Trophoblast cell (in vitro differentiated cells and primary cell): ENCODE measurements at regions not wholly inside any gene's neighbourhood (a gene's known extent, or its start where the extent isn't known, plus 50 kb on each side); places are given as distances from the start of the nearest gene placed in this dataset.
A peak's percentile ranks its signal among the peaks of the same experiment; 100 is the strongest.

Experiments used
- DNase-seq, 2 donors: peaks; one replicate each; pipeline ENCODE4 v3.0.0-alpha.2; 2016
- H2AFZ ChIP-seq: 2 replicates; pipeline ENCODE4 v1.6.1; 2013; ENCODE audit warnings: low read length, moderate library complexity, mild to moderate bottlenecking; ENCODE audit not compliant: insufficient read depth, poor library complexity
- H2AK5ac ChIP-seq: 2 replicates; pipeline ENCODE4 v1.6.1; 2013; ENCODE audit warnings: mild to moderate bottlenecking, low read length
- H2BK120ac ChIP-seq: 2 replicates; pipeline ENCODE4 v1.6.1; 2013; ENCODE audit warnings: low read length, mild to moderate bottlenecking, moderate library complexity; ENCODE audit not compliant: insufficient read depth, poor library complexity
- H2BK12ac ChIP-seq: 2 replicates; pipeline ENCODE4 v1.6.1; 2013; ENCODE audit warnings: mild to moderate bottlenecking, low read length, moderate library complexity
- H2BK5ac ChIP-seq: 2 replicates; pipeline ENCODE4 v1.6.1; 2013; ENCODE audit warnings: low read length, low read depth, moderate library complexity, mild to moderate bottlenecking; ENCODE audit not compliant: poor library complexity
- H3K14ac ChIP-seq: 2 replicates; pipeline ENCODE4 v1.6.1; 2013; ENCODE audit warnings: mild to moderate bottlenecking, low read length
- H3K18ac ChIP-seq: 2 replicates; pipeline ENCODE4 v1.6.1; 2013; ENCODE audit warnings: mild to moderate bottlenecking, low read length
- H3K23ac ChIP-seq: 2 replicates; pipeline ENCODE4 v1.6.1; 2013; ENCODE audit warnings: low read length
- H3K27ac ChIP-seq: 2 replicates; pipeline ENCODE4 v1.5.1; 2013; ENCODE audit warnings: low read depth, mild to moderate bottlenecking, inconsistent platforms, low read length, moderate library complexity
- H3K27me3 ChIP-seq: 2 replicates; pipeline ENCODE4 v1.6.1; 2013; ENCODE audit warnings: inconsistent platforms, mild to moderate bottlenecking, low read length, moderate library complexity; ENCODE audit not compliant: insufficient read depth
- H3K36me3 ChIP-seq, 2 experiments: 1 replicate in 1 of 2; 2 replicates in 1 of 2; pipeline ENCODE4 v1.6.1; 2013; ENCODE audit warnings: low read length in 2 of 2, mild to moderate bottlenecking in 2 of 2, moderate library complexity in 1 of 2; ENCODE audit not compliant: insufficient read depth in 2 of 2, control insufficient read depth in 1 of 2
- H3K4ac ChIP-seq: 2 replicates; pipeline ENCODE4 v1.6.1; 2013; ENCODE audit warnings: low read depth, mild to moderate bottlenecking, low read length, moderate library complexity
- H3K4me1 ChIP-seq, 2 experiments: 1 replicate in 1 of 2; 2 replicates in 1 of 2; pipeline ENCODE4 v1.6.1; 2013; ENCODE audit warnings: low read length in 2 of 2, mild to moderate bottlenecking in 2 of 2, moderate library complexity in 1 of 2; ENCODE audit not compliant: insufficient read depth in 2 of 2, control insufficient read depth in 1 of 2
- H3K4me2 ChIP-seq: 2 replicates; pipeline ENCODE4 v1.6.1; 2013; ENCODE audit warnings: inconsistent platforms, mild to moderate bottlenecking, low read length, moderate library complexity
- H3K4me3 ChIP-seq: 2 replicates; pipeline ENCODE4 v1.5.1; 2013; ENCODE audit warnings: mild to moderate bottlenecking, low read depth, low read length, inconsistent platforms
- H3K79me1 ChIP-seq: one replicate; pipeline ENCODE4 v1.6.1; 2013; ENCODE audit warnings: low read length
- H3K79me2 ChIP-seq: 2 replicates; pipeline ENCODE4 v1.6.1; 2013; ENCODE audit warnings: low read length, mild to moderate bottlenecking; ENCODE audit not compliant: control insufficient read depth, insufficient read depth, poor library complexity
- H3K9ac ChIP-seq: 2 replicates; pipeline ENCODE4 v1.6.1; 2013; ENCODE audit warnings: mild to moderate bottlenecking, low read length
- H3K9me3 ChIP-seq: 2 replicates; pipeline ENCODE4 v1.6.1; 2013; ENCODE audit warnings: low read depth, mild to moderate bottlenecking, control low read depth, inconsistent platforms, low read length; ENCODE audit not compliant: insufficient read depth
- H4K12ac ChIP-seq: 2 replicates; pipeline ENCODE4 v1.6.1; 2013; ENCODE audit warnings: low read depth, mild to moderate bottlenecking, low read length, moderate library complexity
- H4K8ac ChIP-seq: 2 replicates; pipeline ENCODE4 v1.6.1; 2013; ENCODE audit warnings: low read depth, mild to moderate bottlenecking, low read length, moderate library complexity
- H4K91ac ChIP-seq: one replicate; pipeline ENCODE4 v1.6.1; 2013; ENCODE audit warnings: low read depth, mild to moderate bottlenecking, low read length, moderate library complexity
- WGBS: extraction: QIAGEN DNeasy Blood & Tissue Kit; methylation state at CpG from one replicate; pipeline ENCODE4 v1.1.7; 2013; ENCODE audit warnings: missing lambda C conversion rate; ENCODE audit not compliant: insufficient read length, insufficient coverage; ENCODE audit errors: extremely low coverage; 5-methylcytosine and 5-hydroxymethylcytosine counted together

DNA sequence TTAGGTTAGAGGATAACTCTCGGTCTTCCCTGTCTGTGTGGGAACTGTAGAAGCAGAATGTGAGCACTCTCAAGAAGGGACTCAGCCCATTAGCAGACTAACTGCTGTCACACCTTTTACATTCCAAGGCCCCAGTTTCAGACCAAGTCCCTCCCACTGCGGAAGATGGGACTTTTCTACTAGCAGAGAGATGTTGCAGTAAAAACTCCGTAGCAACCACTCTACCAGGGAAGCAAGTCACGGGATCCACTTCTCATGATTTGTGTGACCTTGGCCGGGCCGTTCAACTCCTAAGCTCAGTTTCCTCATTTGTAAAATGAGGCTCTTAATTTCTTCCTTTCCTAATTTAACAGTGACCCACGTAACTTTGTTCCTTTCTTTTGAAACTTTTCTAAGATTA, 77.1 kb upstream of the SLC4A11 start:
- WGBS, result no CpG with 5 or more reads among the region's 7 CpGs

DNA sequence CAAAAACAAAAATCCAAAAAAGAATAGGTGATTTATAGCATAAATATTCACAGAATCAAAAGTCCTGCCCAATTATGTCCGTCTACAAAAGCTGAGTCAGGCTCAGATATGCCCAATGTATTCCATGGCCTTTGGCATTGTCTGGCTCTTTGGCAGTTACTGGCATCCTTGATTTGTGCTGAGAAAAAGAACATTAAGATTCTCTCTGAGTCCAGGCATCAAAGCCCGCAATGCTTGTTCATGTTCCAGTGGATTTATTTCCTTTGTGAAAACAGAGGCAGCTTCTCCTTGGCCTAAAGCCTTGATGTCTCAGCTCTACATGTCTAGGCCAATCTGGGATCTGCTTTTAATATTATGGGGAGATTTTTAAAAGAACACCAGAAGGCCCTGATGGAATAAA, 76.1 kb upstream of the SLC4A11 start:
- no peak overlapping the region for H3K27ac ChIP-seq
- H4K12ac ChIP-seq, result no peak overlapping the region
- no peaks in the 10 kb centered on the region for H3K9me3 ChIP-seq
- H2BK120ac ChIP-seq, result no peak overlapping the region
- H2AK5ac ChIP-seq, result no peak overlapping the region
- no peak overlapping the region for H2BK5ac ChIP-seq
- no CpG with 5 or more reads among the region's 2 CpGs for WGBS
- H3K4me2 ChIP-seq, result no peak overlapping the region
- no peak overlapping the region for H2BK12ac ChIP-seq
- H3K4me3 ChIP-seq, result no peak overlapping the region
- H4K91ac ChIP-seq, result no peak overlapping the region
- no peak overlapping the region for H2AFZ ChIP-seq
- H3K4me1 ChIP-seq, result peaks cover 0 to 3% of the 10 kb centered on the region in 2 experiments
- H3K18ac ChIP-seq, result no peak overlapping the region
- H3K79me1 ChIP-seq, result peaks cover 1% of the 10 kb centered on the region
- H3K14ac ChIP-seq, result no peak overlapping the region
- H3K4ac ChIP-seq, result no peak overlapping the region
- H3K79me2 ChIP-seq, result no peaks in the 10 kb centered on the region
- no peaks in the 10 kb centered on the region for H3K27me3 ChIP-seq
- H3K36me3 ChIP-seq, result peaks cover 2 to 8% of the 10 kb centered on the region in 2 experiments
- H3K9ac ChIP-seq, result no peak overlapping the region
- no peak for DNase-seq
- H3K23ac ChIP-seq, result no peak overlapping the region
- no peak overlapping the region for H4K8ac ChIP-seq

More for the DNA sequence above, 77.1 kb upstream of the SLC4A11 start:
- H3K4me1 ChIP-seq, result peaks cover 0 to 3% of the 10 kb centered on the region in 2 experiments
- peaks cover 2 to 9% of the 10 kb centered on the region in 2 experiments for H3K36me3 ChIP-seq
- no peak overlapping the region for H2BK120ac ChIP-seq
- no peak overlapping the region for H3K14ac ChIP-seq
- peaks cover 1% of the 10 kb centered on the region for H3K79me1 ChIP-seq
- no peaks in the 10 kb centered on the region for H3K79me2 ChIP-seq
- H2AK5ac ChIP-seq, result no peak overlapping the region
- H4K8ac ChIP-seq, result no peak overlapping the region
- no peak overlapping the region for H3K23ac ChIP-seq
- no peaks in the 10 kb centered on the region for H3K9me3 ChIP-seq
- no peak overlapping the region for H2AFZ ChIP-seq
- H3K4me3 ChIP-seq, result no peak overlapping the region
- no peak overlapping the region for H2BK5ac ChIP-seq
- no peak overlapping the region for H4K12ac ChIP-seq
- H3K27ac ChIP-seq, result no peak overlapping the region
- H3K9ac ChIP-seq, result no peak overlapping the region
- no peak overlapping the region for H3K4ac ChIP-seq
- no peak overlapping the region for H3K18ac ChIP-seq
- no peak overlapping the region for H2BK12ac ChIP-seq
- H3K4me2 ChIP-seq, result no peak overlapping the region
- peak in 1 of 2 donors; percentile 61 for DNase-seq
- H3K27me3 ChIP-seq, result no peaks in the 10 kb centered on the region
- H4K91ac ChIP-seq, result no peak overlapping the region

DNA sequence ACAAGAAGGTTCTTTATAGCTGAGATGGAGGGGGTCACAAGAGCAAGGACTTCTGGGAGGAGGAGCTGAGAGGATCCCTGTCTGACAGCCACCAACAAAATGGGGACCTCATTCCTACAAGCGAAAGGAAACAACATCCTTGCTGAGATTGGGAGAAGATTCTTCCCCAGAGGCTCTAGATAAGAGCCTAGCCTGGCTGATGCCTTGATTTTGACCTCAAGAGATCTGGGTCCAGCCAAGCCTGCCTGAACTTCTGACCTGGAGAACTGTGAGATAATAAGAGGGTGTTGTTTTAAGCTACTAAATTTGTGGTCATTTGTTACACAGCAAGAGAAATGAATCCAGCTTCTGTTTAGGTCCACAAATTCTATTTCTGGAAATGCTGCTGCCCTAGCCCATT, 75.4 kb upstream of the SLC4A11 start:
- DNase-seq, result no peak
- Histone ChIP-seq H2BK5ac (no peak overlapping the region), H3K4me1 (peaks cover 0 to 3% of the 10 kb centered on the region in 2 experiments), H3K27ac (no peak overlapping the region), H4K91ac (no peak overlapping the region), H3K9ac (no peak overlapping the region), H2AFZ (no peak overlapping the region), H3K9me3 (no peaks in the 10 kb centered on the region), H3K4me2 (no peak overlapping the region), H3K79me2 (no peaks in the 10 kb centered on the region), H3K14ac (no peak overlapping the region), H2AK5ac (no peak overlapping the region), H2BK120ac (no peak overlapping the region), H3K4ac (no peak overlapping the region), H3K23ac (no peak overlapping the region), H3K4me3 (no peak overlapping the region), H3K18ac (no peak overlapping the region), H2BK12ac (no peak overlapping the region), H4K8ac (no peak overlapping the region), H3K27me3 (no peaks in the 10 kb centered on the region), H3K36me3 (peaks cover 2 to 8% of the 10 kb centered on the region in 2 experiments), H3K79me1 (peaks cover 1% of the 10 kb centered on the region), H4K12ac (no peak overlapping the region)
- no CpG with 5 or more reads among the region's 1 CpG for WGBS

DNA sequence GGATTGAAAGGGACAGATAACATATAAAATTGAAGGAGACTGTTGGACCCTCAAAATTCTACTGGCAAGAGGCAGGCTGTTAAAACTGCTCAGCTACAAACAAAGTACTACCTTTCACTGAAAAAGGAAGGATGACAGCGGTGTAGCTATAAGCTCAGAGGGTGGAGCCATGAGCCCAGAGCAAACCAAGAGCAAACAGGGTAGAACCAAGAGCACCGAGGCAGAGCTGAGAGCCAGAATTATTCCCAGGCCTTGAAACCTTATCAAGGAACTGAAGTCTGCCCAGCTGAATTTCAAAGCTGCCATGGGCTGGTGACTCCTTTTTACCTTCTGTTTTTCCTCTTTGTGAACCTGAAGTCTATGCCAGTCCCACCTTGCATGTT, 74.7 kb upstream of the SLC4A11 start:
- Histone ChIP-seq H2BK120ac (no peak overlapping the region), H3K4me1 (peaks cover 0 to 3% of the 10 kb centered on the region in 2 experiments), H4K12ac (no peak overlapping the region), H3K79me1 (peaks cover 1% of the 10 kb centered on the region), H2BK12ac (no peak overlapping the region), H3K18ac (no peak overlapping the region), H3K9me3 (no peaks in the 10 kb centered on the region), H3K23ac (no peak overlapping the region), H3K4me2 (no peak overlapping the region), H3K27ac (no peak overlapping the region), H2AK5ac (no peak overlapping the region), H3K27me3 (no peaks in the 10 kb centered on the region), H4K8ac (no peak overlapping the region), H3K4me3 (no peak overlapping the region), H4K91ac (no peak overlapping the region), H2AFZ (no peak overlapping the region), H2BK5ac (no peak overlapping the region), H3K14ac (no peak overlapping the region), H3K36me3 (peaks cover 2 to 8% of the 10 kb centered on the region in 2 experiments), H3K4ac (no peak overlapping the region), H3K9ac (no peak overlapping the region), H3K79me2 (no peaks in the 10 kb centered on the region)
- no CpG with 5 or more reads among the region's 2 CpGs for WGBS
- no peak for DNase-seq
